Adrenal gland (tissue), 5 donors: ENCODE measurements at regions not wholly inside any gene's neighbourhood (a gene's known extent, or its start where the extent isn't known, plus 50 kb on each side); places are given as distances from the start of the nearest gene placed in this dataset.

Experiments
- POLR2A ChIP-seq, 2 donors: fragments of 450-650 bp; IDR thresholded peaks; one replicate each; pipeline ENCODE4 v1.6.1; 2017; ENCODE audit warnings: antibody characterized with exemption in 2 of 2, mild to moderate bottlenecking in 2 of 2, moderate library complexity in 1 of 2
- TF ChIP-seq, protein P1 (sequence below), 6 experiments: fragments of 450-650 bp in 4 of 6; fragments of 200-600 bp in 2 of 6; sonication (generic) in 1 of 6; IDR thresholded peaks; 1 replicate in 5 of 6; 2 replicates in 1 of 6; pipeline versions ENCODE4 v1.5.1 to v1.8.0; 2016 to 2021; ENCODE audit warnings: antibody characterized with exemption in 6 of 6, mild to moderate bottlenecking in 2 of 6, moderate library complexity in 1 of 6
- donor health status: DM: no; HTN: no; CAD: no.

- TF ChIP-seq POLR2A (IDR thresholded peaks at IDR 0.05): no peak
- TF ChIP-seq, protein P1, sequence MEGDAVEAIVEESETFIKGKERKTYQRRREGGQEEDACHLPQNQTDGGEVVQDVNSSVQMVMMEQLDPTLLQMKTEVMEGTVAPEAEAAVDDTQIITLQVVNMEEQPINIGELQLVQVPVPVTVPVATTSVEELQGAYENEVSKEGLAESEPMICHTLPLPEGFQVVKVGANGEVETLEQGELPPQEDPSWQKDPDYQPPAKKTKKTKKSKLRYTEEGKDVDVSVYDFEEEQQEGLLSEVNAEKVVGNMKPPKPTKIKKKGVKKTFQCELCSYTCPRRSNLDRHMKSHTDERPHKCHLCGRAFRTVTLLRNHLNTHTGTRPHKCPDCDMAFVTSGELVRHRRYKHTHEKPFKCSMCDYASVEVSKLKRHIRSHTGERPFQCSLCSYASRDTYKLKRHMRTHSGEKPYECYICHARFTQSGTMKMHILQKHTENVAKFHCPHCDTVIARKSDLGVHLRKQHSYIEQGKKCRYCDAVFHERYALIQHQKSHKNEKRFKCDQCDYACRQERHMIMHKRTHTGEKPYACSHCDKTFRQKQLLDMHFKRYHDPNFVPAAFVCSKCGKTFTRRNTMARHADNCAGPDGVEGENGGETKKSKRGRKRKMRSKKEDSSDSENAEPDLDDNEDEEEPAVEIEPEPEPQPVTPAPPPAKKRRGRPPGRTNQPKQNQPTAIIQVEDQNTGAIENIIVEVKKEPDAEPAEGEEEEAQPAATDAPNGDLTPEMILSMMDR (IDR thresholded peaks at IDR 0.05): no peak
Observed at GRCh38 chr3:164302622-164303021, 775.7 kb downstream of the SI start.
